AG09309 (cell line): ENCODE measurements at regions not wholly inside any gene's neighbourhood (a gene's known extent, or its start where the extent isn't known, plus 50 kb on each side); places are given as distances from the start of the nearest gene placed in this dataset.

ENCODE experiments used
- DNase-seq: peaks from one replicate; pipeline ENCODE4 v3.0.0-alpha.2; 2010; ENCODE audit warnings: low read depth
- H3K4me3 ChIP-seq: 2 replicates; pipeline ENCODE4 v1.5.1; 2011; ENCODE audit warnings: mild to moderate bottlenecking, low read depth, low read length, moderate library complexity; ENCODE audit not compliant: control insufficient read depth
- TF ChIP-seq, protein P1 (sequence below): IDR thresholded peaks from 2 replicates; pipeline ENCODE4 v1.5.1; 2011; ENCODE audit warnings: mild to moderate bottlenecking, low read depth, low read length, inconsistent platforms; ENCODE audit not compliant: insufficient read depth, control insufficient read depth; ENCODE audit errors: missing control alignments

- DNase-seq = no peak
- H3K4me3 ChIP-seq = no peak overlapping the region
- TF ChIP-seq, protein P1, sequence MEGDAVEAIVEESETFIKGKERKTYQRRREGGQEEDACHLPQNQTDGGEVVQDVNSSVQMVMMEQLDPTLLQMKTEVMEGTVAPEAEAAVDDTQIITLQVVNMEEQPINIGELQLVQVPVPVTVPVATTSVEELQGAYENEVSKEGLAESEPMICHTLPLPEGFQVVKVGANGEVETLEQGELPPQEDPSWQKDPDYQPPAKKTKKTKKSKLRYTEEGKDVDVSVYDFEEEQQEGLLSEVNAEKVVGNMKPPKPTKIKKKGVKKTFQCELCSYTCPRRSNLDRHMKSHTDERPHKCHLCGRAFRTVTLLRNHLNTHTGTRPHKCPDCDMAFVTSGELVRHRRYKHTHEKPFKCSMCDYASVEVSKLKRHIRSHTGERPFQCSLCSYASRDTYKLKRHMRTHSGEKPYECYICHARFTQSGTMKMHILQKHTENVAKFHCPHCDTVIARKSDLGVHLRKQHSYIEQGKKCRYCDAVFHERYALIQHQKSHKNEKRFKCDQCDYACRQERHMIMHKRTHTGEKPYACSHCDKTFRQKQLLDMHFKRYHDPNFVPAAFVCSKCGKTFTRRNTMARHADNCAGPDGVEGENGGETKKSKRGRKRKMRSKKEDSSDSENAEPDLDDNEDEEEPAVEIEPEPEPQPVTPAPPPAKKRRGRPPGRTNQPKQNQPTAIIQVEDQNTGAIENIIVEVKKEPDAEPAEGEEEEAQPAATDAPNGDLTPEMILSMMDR = no peak
Observed at GRCh38 chr11:80562523-80563125, 1121.8 kb upstream of the TENM4 start.

DNA sequence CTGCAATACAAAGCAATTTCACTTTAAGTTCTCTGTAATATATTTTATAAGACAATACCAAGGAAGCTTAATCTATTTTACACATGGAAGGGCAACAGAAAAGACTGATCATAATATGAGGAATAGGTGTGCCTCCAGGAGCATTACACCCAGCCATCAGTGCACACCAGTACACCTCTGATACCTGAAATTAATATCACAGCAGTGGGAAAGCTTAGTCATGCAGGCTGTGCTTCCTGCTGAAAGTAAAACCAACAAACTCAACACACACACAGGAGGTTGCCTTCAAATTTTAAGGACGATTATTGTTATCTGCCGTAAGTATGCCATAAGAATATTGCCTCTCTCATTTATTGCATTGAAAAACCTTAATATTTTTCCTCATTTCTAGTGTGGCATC lies 1119.1 kb upstream of the TENM4 start:
- DNase-seq = no peak
- TF ChIP-seq, protein P1 = no peak

GRCh38 chr11:80553565-80553964 lies 1112.7 kb upstream of the TENM4 start:
- H3K4me3 ChIP-seq = no peak overlapping the region
- TF ChIP-seq, protein P1 = no peak
- no peak for DNase-seq

More for the DNA sequence above, 1119.1 kb upstream of the TENM4 start:
- no peak overlapping the region for H3K4me3 ChIP-seq

GRCh38 chr11:80542704-80543103 lies 1101.9 kb upstream of the TENM4 start:
- no peak for DNase-seq

GRCh38 chr11:80538040-80538439 lies 1097.2 kb upstream of the TENM4 start:
- TF ChIP-seq, protein P1 = no peak
- DNase-seq = no peak
- no peak overlapping the region for H3K4me3 ChIP-seq

More at GRCh38 chr11:80542704-80543103, 1101.9 kb upstream of the TENM4 start:
- no peak overlapping the region for H3K4me3 ChIP-seq
- TF ChIP-seq, protein P1 = no peak

DNA sequence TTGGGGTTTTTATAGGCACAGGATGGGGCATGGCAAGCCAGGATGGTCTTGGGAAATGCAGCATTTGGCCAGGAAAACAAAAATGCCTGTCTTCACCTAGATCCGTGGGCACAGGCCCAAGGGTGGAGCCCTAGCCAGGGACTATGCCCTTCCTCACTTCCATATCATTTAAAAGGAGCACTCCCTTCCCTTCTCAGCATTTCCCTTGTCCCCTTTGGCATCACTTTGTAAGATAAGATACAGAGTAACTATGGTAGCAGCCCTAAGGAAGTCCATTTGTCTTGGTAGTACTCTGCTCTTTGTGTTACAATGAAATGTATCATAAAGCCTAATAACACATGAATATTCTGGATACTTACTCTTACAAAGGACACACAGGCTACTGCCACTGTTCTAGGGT lies 1092.6 kb upstream of the TENM4 start:
- H3K4me3 ChIP-seq = no peak overlapping the region
- DNase-seq = no peak
- TF ChIP-seq, protein P1 = no peak
